ENCODE measurements at regions not wholly inside any gene's neighbourhood (a gene's known extent, or its start where the extent isn't known, plus 50 kb on each side); places are given as distances from the start of the nearest gene placed in this dataset.
"Not testable (repeated sequence)": the region's sequence is repeated elsewhere in the genome, so short reads cannot be mapped to it uniquely, and the experiment has no call there.

DNA sequence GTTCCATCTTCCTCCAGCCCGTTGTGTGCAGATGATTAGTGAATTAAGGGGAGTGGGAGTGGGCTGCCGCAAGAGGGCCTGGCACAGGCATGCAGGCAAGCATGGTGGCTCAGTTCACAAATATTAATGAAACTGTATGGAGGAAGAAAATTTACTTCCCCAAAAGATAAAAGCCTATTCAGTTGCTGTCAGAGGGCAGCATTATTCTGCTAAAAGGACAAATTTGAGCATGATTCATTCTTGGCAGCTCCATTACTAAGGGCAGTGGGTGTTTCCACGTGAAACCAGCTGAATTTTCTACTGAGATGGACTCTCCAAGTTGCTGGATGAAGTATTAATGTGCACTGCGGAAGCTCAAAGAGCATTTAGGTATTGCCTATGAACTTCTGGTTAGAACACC is 90.9 kb upstream of the WDR11 start:
- ATAC-seq, result no peak

DNA sequence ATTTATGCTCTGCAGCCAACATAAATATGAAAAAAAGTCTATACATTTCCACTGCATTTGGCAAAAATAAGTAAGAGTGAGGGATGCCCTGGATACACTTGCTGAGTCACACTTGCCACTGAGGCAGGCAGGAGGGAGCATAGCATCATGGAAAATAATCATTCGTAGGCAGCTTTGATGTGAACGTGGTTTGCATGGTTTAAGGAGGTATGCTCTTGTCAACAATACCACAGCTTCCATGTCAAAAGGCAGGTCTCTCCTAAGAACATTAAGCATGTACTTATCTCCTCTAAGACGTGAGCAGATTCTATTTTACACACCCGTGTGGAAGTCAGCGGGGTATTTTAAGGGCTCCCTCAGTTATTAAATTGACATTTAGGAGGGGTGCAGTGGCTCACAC is 89.2 kb upstream of the WDR11 start:
- no peak for ATAC-seq

DNA sequence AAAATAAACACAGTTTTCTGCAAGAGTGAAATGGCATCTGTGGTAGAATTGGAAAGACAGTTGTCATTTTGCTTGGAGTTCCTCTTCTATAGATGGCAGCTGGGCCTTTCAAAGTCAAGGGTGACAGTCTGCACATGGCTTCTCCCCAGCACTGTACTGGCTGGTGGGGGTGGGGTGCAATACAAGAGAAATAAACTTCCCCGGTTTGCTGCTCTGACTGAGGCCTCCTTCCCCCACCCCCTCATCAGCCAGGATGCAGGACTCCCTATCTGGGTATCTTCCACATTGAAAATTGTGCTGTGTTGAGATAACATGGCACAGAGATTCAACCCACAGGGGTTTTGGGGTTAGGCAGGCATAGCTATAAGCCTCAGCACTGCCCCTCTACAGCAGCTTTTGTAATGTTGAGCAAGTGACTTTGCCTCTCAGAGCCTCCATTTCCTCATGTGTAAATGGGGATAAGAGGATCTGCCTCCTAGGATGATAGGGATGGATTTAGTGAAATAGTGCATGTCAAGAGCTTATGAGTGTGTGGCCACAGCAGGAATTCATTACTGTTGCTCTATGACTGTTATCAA is 85.8 kb upstream of the WDR11 start:
- ATAC-seq, result no peak

DNA sequence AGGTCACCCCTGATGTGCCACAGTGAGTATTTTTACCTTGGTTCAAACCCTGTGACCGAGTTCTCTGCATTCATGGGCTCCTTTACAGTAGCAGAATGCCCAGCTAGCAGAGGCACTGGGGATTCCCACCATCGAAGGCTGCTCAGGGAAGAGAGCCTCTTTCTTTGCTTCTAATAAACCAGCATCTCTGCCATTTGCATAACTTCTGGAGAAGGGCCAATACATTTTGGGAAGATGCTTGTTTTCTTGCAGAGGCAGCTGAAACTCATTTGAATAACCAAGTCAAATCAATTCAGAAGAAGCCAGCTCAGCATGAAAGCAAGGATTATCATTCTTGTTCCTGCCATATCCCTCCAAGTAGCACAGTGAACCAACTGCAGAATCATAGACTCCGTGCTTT is 82.9 kb upstream of the WDR11 start:
- ATAC-seq, result no peak

DNA sequence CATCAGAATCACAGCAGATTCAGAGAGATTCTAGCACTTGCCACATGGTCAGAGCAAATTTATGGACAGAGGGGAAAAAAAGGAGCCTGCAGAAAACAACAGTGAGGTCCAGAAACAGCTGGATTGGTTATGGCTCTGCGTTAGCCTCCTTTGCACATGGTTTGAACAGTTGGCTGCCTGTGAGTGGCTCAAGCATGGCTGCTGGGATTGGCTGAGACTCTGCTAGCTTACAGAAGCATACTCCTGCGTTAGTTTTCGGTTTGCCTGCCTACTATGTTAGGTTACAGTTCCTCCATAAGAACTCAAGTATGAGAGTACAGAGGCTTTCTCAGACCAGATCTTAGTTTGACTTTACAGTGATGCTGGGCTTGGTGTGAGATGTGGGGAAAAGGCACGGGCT is 80.7 kb upstream of the WDR11 start:
- no peak for ATAC-seq

DNA sequence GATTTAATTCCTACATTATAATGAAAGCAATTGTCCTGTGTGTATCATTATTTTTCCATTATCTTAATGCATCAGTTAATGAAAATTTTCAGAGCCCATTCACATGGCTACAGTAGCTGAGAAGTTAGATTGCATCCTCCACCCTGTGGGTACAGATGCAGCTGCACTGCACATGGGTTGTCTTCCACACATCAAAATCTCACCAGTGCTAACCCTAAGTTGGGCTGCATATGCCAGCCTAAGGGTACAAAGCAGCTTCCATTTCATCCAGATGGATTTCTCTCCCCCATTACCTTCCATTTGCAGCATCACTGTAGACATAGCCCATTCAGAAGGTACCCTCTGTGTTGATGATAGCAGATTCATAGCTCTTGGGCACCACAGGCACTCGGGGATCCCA is 74.7 kb upstream of the WDR11 start:
- ATAC-seq, result no peak

DNA sequence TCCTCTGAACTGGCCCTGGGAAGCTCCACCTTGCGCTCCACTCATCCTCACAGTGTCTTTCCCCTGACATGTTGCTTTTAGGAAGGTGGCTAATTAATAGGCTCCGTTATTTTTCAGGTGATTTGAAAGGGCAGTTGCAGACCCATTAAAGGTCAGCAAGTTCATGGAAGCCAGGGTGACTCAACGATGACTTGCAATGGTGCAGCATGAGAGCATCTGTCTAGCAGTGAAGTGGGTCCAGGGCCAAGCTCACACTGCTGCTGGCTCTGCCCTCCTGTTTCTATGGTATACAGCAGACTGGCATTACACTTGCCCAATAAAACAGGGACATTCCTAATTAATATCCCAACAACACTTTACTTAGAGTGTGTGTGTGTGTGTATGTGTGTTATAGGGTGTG is 68.8 kb upstream of the WDR11 start:
- no peak for ATAC-seq

DNA sequence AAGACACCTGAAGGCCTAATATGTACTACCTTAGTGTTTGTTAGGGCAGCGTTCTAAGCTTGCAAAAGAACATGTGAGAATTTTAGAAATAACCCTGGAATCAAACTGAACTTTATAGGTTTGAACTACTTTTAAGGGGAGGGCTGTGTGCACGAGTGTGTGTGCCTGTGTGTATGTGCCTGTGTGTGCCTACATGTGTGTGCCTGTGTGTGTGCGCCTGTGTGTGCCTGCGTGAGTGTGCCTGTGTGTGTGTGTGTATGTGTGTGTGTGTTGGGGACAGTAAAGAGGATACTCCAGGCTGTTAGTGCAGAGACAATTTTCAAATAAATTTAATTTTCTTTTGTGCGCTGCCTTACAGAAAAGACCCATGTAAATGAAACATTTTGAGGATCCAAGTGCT is 68.1 kb upstream of the WDR11 start:
- ATAC-seq, result no peak

DNA sequence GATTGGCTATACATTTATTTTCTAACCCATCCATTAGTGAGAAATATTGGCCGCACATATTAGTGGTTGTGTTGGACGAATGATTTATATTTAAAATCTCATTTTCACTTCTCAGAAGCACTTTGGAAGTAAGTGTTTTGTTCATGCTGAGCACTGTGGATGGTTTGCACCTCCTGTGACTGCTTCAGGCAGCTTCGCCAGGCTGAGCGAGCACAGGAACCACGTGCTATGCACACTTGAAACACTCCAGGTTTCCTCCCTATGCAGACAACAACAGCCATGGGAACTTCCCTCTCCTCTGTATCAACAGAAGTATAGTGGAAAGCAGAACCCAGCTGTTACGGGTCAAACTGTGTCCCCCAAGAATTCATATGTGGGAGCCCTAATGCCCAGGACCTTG is 67.3 kb upstream of the WDR11 start:
- ATAC-seq, result no peak

DNA sequence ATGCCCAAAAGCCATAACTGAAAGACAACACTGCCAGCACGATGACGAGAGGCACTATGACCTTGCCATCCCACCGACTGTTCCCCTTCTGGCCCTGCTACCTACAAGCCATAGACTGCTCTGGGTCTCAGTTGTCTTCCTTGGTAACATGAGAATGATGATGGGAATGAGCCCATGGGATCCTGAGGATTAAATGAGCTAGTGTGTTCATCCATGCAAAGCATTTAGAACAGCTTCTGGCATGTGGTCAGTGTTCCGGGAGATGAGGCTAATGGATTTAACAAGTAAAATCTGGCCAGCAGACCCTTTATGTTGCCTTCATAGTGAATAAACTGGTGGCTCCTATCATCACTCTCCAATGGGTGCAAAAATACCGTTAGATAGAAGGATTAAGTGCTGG is 62.4 kb upstream of the WDR11 start:
- ATAC-seq, result no peak

DNA sequence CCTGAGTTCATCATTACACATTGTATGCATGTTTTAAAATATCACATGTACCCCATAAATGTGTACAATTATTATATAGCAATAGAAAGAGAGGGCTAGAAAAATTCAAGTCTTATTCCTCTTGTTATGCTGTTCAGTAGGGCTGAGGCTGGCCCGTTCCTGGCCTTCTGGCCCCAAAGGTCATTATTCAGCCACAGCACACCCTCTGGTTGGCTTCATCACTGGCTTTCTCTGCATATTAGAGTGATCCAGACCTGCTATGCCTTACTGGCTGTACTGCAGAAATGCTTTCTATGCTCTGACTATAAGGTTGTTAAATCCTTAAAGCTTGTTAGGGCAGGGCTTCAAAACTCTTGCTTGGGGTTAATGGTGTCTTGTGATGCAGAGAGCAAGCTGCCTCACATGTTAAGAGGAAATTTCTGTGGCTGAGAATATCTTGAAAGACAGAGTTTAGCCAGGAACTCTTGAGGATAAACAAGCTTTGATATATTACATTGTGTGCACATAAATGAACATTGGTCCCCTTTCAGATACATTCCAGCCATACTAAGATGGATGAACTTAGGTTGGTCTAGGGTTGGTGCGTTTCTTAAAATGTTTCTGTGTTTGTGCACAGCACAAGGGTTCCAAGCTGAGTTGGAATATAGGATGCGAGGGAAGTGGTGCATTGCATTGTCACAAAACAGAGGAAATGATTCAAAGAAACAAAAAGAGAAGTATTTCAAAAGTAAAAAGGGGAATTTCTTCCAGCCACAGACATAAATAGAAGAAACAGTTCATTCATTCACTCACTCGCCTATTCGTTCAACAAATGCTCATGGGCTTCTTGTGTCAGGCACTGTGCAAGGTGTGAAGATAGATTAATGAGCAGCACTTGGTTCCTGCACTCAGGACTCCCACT is 61.6 kb upstream of the WDR11 start:
- ATAC-seq, result no peak

DNA sequence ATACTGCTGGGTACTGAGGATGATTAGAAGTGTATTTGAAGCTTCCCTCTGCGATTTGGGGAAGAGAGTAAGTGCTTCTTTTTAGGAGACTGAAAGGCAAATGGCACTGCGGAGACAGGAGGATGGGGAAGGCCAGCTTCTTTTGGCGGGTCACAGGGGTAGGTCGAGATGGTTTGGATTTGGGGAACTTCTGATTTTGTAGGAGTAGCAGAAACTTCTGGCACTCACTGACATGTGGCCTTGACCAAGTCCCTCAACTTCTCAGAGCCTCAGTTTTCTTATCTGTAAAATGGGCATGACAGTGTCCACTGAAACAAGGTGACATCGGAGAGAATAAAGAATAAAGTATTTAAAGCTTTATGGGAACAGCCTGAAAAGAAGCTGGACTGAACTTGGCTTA is 59.8 kb upstream of the WDR11 start:
- ATAC-seq, result no peak

DNA sequence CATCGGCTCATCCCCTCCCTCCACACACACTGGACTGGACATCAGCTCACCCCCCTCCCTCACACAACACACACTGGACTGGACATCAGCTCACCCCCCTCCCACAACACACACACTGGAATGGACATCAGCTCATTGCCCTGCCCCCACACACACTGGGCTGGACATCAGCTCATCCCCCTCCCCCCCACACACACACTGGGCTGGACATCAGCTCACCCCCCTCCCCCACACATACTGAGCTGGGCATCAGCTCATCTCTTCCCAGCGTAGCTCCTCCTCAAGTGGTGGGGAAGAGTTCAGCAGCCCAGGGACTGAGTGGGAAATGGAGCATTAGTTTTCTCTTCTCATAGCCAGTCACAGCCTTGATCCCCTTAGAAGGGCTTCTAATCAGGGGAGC is 58.1 kb upstream of the WDR11 start:
- no peak for ATAC-seq

DNA sequence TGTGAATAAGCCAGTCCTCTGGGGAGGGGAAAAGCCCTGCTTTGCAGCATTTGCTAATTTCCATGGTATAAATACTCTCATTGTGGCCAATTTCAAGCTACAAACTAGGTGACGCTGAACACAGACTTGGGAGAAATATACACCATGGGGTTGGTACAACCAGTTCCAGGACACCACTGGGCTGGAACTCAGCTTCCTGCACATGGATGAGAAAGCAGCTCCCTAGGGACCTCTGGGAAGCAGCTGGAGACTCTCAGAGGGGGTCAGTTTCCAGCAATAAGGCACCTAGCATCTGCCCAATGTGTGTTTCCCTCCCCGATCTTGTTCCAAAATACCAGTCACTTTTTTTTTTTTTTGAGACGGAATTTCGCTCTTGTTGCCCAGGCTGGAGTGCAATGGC is 56.8 kb upstream of the WDR11 start:
- ATAC-seq, result no peak

DNA sequence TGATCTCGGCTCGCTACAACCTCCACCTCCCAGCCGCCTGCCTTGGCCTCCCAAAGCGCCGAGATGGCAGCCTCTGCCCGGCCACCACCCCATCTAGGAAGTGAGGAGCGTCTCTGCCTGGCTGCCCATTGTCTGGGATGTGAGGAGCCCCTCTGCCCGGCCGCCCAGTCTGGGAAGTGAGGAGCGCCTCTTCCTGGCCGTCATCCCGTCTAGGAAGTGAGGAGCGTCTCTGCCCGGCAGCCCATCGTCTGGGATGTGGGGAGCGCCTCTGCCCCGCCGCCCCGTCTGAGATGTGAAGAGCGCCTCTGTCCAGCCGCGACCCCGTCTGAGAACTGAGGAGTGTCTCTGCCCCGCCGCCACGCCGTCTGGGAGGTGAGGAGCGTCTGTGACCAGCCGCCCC is 52.9 kb upstream of the WDR11 start:
- ATAC-seq, result not testable (repeated sequence)

DNA sequence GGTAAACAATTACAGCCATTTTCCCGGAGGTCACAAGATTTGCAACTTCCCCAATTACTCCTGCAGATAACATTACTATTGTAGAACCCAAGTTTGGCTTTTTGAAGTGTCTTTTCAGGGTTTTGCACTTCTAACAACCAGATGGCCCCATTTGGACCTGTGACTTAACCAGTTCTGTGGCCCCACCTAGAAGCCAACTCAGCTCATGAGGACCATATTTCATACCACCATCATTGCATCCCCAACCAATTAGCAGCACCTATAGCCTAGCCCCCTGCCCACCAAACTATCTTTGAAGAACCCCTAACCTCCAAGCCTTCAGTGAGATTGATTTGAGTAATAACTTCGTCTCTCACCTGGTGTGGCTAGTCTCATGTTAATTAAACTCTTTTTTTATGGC is 51.3 kb upstream of the WDR11 start:
- ATAC-seq, result no peak

DNA sequence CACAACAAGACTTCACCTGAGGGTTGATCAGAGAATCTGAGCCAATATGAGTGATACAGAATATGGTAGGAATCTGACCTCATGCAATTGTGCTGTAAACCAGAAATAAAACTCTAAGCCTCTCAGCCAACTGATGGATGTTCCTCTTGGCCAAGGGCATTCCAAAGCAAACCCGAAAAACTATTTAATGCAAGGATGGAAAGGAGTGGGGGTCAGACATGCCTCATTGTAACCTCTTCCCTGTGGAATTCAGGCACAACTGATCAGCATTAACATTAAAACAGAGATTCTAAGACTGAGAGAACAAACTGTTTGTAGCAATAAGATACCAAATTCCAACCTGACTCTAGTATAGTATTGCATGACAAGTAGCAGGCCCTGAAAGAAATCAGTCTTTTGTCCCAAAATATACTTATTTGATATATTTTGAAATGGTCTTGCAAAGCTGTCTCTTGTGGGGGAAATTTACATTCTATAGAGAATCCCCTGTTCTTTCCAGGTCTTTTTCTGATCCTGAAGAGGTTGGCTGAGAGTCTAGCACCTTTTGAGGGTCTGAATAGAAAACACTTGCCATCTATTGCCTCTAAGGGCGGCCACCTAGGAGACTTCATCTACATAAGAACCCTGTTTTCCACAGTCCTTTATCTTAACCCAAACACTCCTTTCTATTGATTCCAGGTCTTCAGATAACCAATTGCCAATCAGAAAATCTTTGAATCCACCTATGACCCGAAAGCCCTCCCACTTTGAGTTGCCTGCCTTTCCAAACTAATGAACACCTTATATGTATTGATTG is 50.4 kb upstream of the WDR11 start:
- ATAC-seq, result no peak
